GM21447 (cell line): ENCODE measurements at regions not wholly inside any gene's neighbourhood (a gene's known extent, or its start where the extent isn't known, plus 50 kb on each side); places are given as distances from the start of the nearest gene placed in this dataset.
"Not testable (repeated sequence)": the region's sequence is repeated elsewhere in the genome, so short reads cannot be mapped to it uniquely, and the experiment has no call there.

Experiments used
- ATAC-seq: cut with Tn5 transposase; IDR thresholded peaks from one replicate; pipeline ENCODE4 v1.9.1; 2021; ENCODE audit not compliant: unreplicated experiment

GRCh38 chr12:87596134-87596533 is 433.1 kb downstream of the C12orf50 start:
- ATAC-seq = no peak

- no peak for ATAC-seq
These were observed 443.2 kb downstream of the C12orf50 start for GRCh38 chr12:87585882-87586557.

GRCh38 chr12:87579091-87579490 is 450.1 kb downstream of the C12orf50 start:
- ATAC-seq = not testable (repeated sequence)

- no peak for ATAC-seq
These were observed 453.3 kb downstream of the C12orf50 start for GRCh38 chr12:87575906-87576305.

GRCh38 chr12:87566918-87567317 is 462.3 kb downstream of the C12orf50 start:
- ATAC-seq = not testable (repeated sequence)

- ATAC-seq = no peak
These were observed 472.2 kb downstream of the C12orf50 start for GRCh38 chr12:87556985-87557384.

- not testable (repeated sequence) for ATAC-seq
These were observed 498.0 kb downstream of the C12orf50 start for GRCh38 chr12:87531213-87531612.

- ATAC-seq = no peak
These were observed 499.8 kb downstream of the C12orf50 start for GRCh38 chr12:87529413-87529812.

GRCh38 chr12:87520968-87521367 is 508.2 kb downstream of the C12orf50 start:
- ATAC-seq = no peak

- no peak for ATAC-seq
These were observed 510.7 kb downstream of the C12orf50 start for GRCh38 chr12:87518481-87518880.

- ATAC-seq = no peak
These were observed 511.2 kb downstream of the C12orf50 start for GRCh38 chr12:87518036-87518435.

GRCh38 chr12:87513536-87514280 is 515.5 kb downstream of the C12orf50 start:
- no peak for ATAC-seq

GRCh38 chr12:87511371-87511770 is 517.8 kb downstream of the C12orf50 start:
- no peak for ATAC-seq

GRCh38 chr12:87509237-87509820 is 519.9 kb downstream of the C12orf50 start:
- no peak for ATAC-seq

GRCh38 chr12:87491598-87491997 is 537.6 kb downstream of the C12orf50 start:
- ATAC-seq = no peak

- no peak for ATAC-seq
These were observed 538.1 kb downstream of the C12orf50 start for GRCh38 chr12:87491089-87491488.

- ATAC-seq = no peak
These were observed 559.9 kb downstream of the C12orf50 start for GRCh38 chr12:87469295-87469694.

GRCh38 chr12:87467936-87468335 is 561.3 kb downstream of the C12orf50 start:
- ATAC-seq = no peak

GRCh38 chr12:87464565-87464964 is 564.6 kb downstream of the C12orf50 start:
- no peak for ATAC-seq

- ATAC-seq = no peak
These were observed 585.2 kb downstream of the C12orf50 start for GRCh38 chr12:87444039-87444438.

GRCh38 chr12:87441511-87441910 is 587.7 kb downstream of the C12orf50 start:
- no peak for ATAC-seq
